Peyer's patch (tissue), 4 donors: ENCODE measurements at regions not wholly inside any gene's neighbourhood (a gene's known extent, or its start where the extent isn't known, plus 50 kb on each side); places are given as distances from the start of the nearest gene placed in this dataset.
"Not testable (repeated sequence)": the region's sequence is repeated elsewhere in the genome, so short reads cannot be mapped to it uniquely, and the experiment has no call there.

Experiments used
- DNase-seq, 3 donors: peaks; one replicate each; pipeline ENCODE4 v3.0.0-alpha.2; 2017 to 2019
- H3K27ac ChIP-seq, 4 donors: fragments of 200-600 bp; sonication (generic); one replicate each; pipeline ENCODE4 v1.5.1; 2016 to 2019
- H3K27me3 ChIP-seq, 2 donors: fragments of 200-600 bp; sonication (generic); one replicate each; pipeline ENCODE4 v1.5.1; 2019
- H3K36me3 ChIP-seq, 3 donors: fragments of 200-600 bp; sonication (generic); one replicate each; pipeline ENCODE4 v1.5.1; 2016 to 2019
- H3K4me1 ChIP-seq, 4 donors: fragments of 200-600 bp; sonication (generic); one replicate each; pipeline ENCODE4 v1.5.1; 2016 to 2019
- H3K4me3 ChIP-seq, 4 donors: fragments of 200-600 bp; sonication (generic); 1 replicate in 3 of 4; 2 replicates in 1 of 4; pipeline ENCODE4 v1.5.1; 2016 to 2019; ENCODE audit warnings: mild to moderate bottlenecking in 1 of 4
- H3K9me3 ChIP-seq, 4 donors: fragments of 200-600 bp; sonication (generic); one replicate each; pipeline ENCODE4 v1.5.1; 2016 to 2019; ENCODE audit warnings: mild to moderate bottlenecking in 1 of 4
- CTCF ChIP-seq, 6 experiments: fragments of 450-650 bp in 4 of 6; fragments of 200-600 bp in 2 of 6; sonication (generic) in 1 of 6; IDR thresholded peaks; one replicate each; pipeline ENCODE4 v1.5.1; 2017 to 2019; ENCODE audit warnings: antibody characterized with exemption in 6 of 6, mild to moderate bottlenecking in 3 of 6, moderate library complexity in 1 of 6
- POLR2A ChIP-seq, 2 donors: fragments of 450-650 bp; IDR thresholded peaks; one replicate each; pipeline ENCODE4 v1.5.1; 2017; ENCODE audit warnings: antibody characterized with exemption in 2 of 2, mild to moderate bottlenecking in 2 of 2, moderate library complexity in 2 of 2

DNA sequence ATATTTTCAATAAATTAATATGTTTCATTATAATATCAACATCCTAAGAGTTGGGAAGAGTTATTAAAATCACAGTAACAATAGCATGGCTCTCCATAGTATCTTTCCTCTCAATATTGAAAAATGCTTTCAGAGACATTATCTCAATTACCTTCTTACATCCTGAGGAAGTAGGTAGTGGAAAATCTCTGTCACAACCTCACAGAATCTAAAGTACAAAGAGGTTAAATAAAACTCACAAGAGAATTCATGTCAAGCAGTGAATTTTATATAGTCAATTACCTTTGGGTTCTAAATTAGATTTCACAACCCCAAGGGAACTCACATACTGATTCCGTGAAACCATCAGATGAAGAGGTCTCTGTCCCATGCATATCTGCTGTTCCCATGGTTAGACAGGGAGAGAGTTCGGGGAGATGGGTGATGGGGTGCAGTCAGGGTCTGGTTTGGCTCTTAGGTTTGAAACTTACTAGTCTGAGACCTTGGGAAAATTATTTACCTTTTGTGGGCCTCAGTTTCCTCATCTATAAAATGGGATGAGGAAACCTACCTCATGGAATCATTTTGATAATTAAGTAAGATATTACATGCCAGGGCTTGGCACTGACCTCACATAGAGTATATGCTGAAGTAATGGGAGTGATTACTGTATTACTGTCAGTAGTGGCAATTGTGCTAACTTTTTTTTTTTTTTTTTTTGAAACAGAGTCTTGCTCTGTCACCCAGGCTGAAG, 74.0 kb upstream of the SNX9 start:
- Histone ChIP-seq H3K27me3 (no peaks in the 10 kb centered on the region), H3K4me1 (no peaks in the 10 kb centered on the region), H3K4me3 (no peak overlapping the region), H3K27ac (no peak overlapping the region), H3K9me3 (no peaks in the 10 kb centered on the region), H3K36me3 (no peaks in the 10 kb centered on the region)
- TF ChIP-seq POLR2A (IDR thresholded peaks at IDR 0.05) = no peak
- DNase-seq = no peak

- H3K4me3 ChIP-seq, H3K27me3 ChIP-seq, H3K9me3 ChIP-seq, H3K4me1 ChIP-seq, H3K36me3 ChIP-seq, H3K27ac ChIP-seq, DNase-seq: not testable (repeated sequence)
Measured at GRCh38 chr6:157750973-157751372, 72.1 kb upstream of the SNX9 start.

- Histone ChIP-seq H3K9me3 (no peaks in the 10 kb centered on the region), H3K27me3 (no peaks in the 10 kb centered on the region), H3K4me3 (no peak overlapping the region), H3K27ac (no peak overlapping the region), H3K4me1 (no peaks in the 10 kb centered on the region), H3K36me3 (no peaks in the 10 kb centered on the region)
- no peak for TF ChIP-seq CTCF (IDR thresholded peaks at IDR 0.05)
- TF ChIP-seq POLR2A (IDR thresholded peaks at IDR 0.05) = no peak
- DNase-seq = no peak
Measured at GRCh38 chr6:157751547-157752200, 71.4 kb upstream of the SNX9 start.

- H3K4me1 ChIP-seq, H3K9me3 ChIP-seq, H3K27ac ChIP-seq, H3K36me3 ChIP-seq, H3K4me3 ChIP-seq, DNase-seq, H3K27me3 ChIP-seq: not testable (repeated sequence)
Measured at GRCh38 chr6:157752879-157753278, 70.2 kb upstream of the SNX9 start.

DNA sequence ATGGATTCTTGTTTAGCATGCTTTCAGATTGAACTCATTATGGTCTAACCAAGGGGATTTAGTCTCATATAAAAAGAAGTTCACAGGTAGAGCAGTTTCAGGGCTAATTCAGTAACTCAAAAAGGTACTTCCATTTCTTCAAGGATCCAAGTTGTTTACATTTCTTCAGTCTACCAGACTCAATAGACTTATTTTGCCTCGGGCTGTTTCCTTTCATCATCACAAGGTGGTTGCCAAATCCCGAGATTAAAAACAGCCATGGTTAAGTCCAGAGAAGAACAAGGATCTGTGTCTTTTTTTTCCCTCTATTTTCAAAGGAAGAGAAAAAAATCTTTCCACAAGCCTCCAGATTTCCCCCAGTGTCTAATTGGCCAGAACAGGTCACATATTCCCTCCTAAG, 69.8 kb upstream of the SNX9 start:
- Histone ChIP-seq H3K27me3 (no peaks in the 10 kb centered on the region), H3K27ac (no peak overlapping the region), H3K4me1 (peaks cover 0 to 8% (median 0%) of the 10 kb centered on the region in 4 donors), H3K36me3 (no peaks in the 10 kb centered on the region), H3K4me3 (no peak overlapping the region), H3K9me3 (no peaks in the 10 kb centered on the region)
- TF ChIP-seq POLR2A (IDR thresholded peaks at IDR 0.05) (no peak), CTCF (IDR thresholded peaks at IDR 0.05) (no peak)
- no peak for DNase-seq

- not testable (repeated sequence) for H3K9me3 ChIP-seq, H3K4me3 ChIP-seq, H3K27me3 ChIP-seq, DNase-seq, H3K27ac ChIP-seq, H3K36me3 ChIP-seq, H3K4me1 ChIP-seq
Measured at GRCh38 chr6:157753801-157754200, 69.2 kb upstream of the SNX9 start.

- DNase-seq = peak in 1 of 3 donors; percentile 34
- TF ChIP-seq CTCF (IDR thresholded peaks at IDR 0.05) (no peak), POLR2A (IDR thresholded peaks at IDR 0.05) (no peak)
- Histone ChIP-seq H3K4me3 (no peak overlapping the region), H3K27ac (no peak overlapping the region), H3K27me3 (no peaks in the 10 kb centered on the region), H3K36me3 (no peaks in the 10 kb centered on the region), H3K4me1 (peaks cover 0 to 8% (median 0%) of the 10 kb centered on the region in 4 donors), H3K9me3 (no peaks in the 10 kb centered on the region)
Measured at GRCh38 chr6:157754351-157754750, 68.7 kb upstream of the SNX9 start.
